Activated T-cell treated with anti-CD3 and anti-CD28 coated beads, Interleukin-2, amount 50 U/mL, for 1 hour (primary cell): ENCODE measurements at regions not wholly inside any gene's neighbourhood (a gene's known extent, or its start where the extent isn't known, plus 50 kb on each side); places are given as distances from the start of the nearest gene placed in this dataset.

Source experiments
- DNase-seq: peaks from one replicate; pipeline ENCODE4 v3.0.0-alpha.2; 2020

- DNase-seq = no peak
Measured at GRCh38 chr15:47614360-47615011, 102.8 kb upstream of the SEMA6D start.

- DNase-seq = no peak
Measured at GRCh38 chr15:47616876-47617275, 100.4 kb upstream of the SEMA6D start.

GRCh38 chr15:47618241-47618640 lies 99.1 kb upstream of the SEMA6D start:
- no peak for DNase-seq

DNA sequence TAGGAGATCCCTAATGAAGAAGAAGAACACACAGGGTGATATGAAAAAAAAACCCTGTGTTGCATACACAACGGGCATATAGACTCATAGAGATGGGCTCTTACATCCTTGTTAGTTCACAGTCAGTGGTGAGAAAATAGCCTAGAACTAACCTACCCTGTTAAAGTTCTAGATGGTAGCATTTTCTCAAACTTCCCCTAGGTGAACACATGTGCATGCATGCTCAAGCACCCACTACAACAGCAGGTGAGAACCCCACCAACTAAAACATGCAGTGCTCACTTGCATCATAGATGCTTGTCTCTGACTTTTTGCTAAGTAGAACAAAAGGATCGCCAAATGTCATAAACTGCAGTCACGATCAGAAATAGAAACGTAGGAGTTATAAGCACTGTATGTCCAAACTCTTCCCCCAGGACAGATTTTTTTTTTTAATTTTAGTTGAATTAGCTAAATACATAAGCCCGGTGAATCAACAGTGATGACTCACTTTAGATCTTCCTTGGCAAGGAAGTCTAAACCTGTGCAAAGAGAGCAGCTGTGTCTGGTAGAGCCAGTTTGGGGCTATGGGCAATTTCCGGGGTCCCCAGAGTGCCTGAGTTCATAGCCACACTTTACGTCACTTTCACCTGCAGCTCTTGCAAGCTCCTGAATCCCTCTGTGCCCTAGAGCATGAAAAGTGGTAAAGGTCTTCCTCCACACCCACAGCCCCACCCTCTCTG lies 96.2 kb upstream of the SEMA6D start:
- no peak for DNase-seq

- DNase-seq = no peak
Measured at GRCh38 chr15:47622055-47622454, 95.2 kb upstream of the SEMA6D start.

- no peak for DNase-seq
Measured at GRCh38 chr15:47624503-47624902, 92.8 kb upstream of the SEMA6D start.

GRCh38 chr15:47639042-47639441 lies 78.3 kb upstream of the SEMA6D start:
- no peak for DNase-seq

- DNase-seq = no peak
Measured at GRCh38 chr15:47640079-47640478, 77.2 kb upstream of the SEMA6D start.

GRCh38 chr15:47640901-47641300 lies 76.4 kb upstream of the SEMA6D start:
- no peak for DNase-seq

- no peak for DNase-seq
Measured at GRCh38 chr15:47644722-47645121, 72.6 kb upstream of the SEMA6D start.

GRCh38 chr15:47650564-47650963 lies 66.7 kb upstream of the SEMA6D start:
- no peak for DNase-seq

GRCh38 chr15:47652328-47652727 lies 65.0 kb upstream of the SEMA6D start:
- no peak for DNase-seq

DNA sequence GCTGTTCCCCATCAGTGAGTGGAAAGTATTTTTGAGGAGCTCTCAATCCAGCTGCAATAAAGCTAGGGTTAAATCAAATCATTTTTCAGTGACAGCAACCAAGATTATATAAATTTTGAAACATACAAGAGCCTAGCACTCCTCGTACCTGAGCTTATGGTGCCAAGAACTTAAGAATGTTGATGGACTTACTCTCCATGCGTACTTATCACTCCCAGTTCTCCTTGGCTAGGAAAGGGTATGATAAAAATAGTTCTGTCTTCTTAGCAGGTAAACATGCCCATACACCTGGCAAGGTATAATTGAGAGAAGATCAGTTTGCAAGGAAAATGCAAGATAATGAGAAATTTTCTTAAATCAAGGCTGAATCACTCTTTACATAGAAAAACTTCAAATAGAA lies 64.5 kb upstream of the SEMA6D start:
- no peak for DNase-seq

DNA sequence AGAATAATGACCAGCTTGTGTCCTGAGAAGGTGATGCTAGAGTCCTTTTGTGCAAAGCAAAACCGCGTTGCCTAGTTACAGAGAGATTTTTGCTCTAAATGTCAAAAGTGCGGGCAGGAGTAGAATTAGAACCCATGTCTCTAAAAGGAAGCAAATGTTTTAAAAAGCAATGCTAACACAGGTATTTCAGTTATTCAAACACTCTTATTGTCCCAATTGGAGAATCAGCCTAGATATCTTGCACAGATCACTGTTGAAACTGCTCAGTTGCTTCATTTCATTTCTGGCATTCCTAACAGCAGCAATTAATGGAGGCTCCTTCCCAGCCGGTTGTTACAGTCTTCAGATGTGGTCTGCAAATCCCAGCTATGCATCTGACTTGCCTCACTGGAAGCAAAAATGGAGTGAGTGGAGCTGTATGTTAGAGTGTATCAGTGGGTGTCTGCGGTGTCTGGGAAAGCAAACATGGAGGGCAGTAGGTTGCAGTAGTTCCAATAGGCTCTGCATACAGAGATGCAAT lies 55.6 kb upstream of the SEMA6D start:
- no peak for DNase-seq

DNA sequence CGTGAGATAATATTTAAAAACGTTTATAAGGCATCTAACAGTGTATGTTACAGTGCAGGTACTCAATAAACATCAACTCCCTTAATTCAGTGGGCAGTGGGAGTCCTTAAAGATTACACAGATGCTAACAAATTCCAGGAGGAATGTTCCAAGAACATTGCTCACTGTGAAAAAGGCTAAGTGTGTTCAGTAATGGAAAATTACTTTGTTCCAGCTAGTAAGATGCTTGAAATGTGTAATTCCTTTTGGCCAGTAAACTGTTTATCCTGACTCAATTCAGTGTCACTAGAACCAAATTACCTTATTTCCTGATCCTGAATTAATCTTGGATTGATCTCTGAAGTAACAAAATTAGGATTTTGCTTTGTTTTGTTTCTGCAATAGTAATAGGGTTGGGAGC lies 54.2 kb upstream of the SEMA6D start:
- DNase-seq = no peak
